ENCODE measurements at regions not wholly inside any gene's neighbourhood (a gene's known extent, or its start where the extent isn't known, plus 50 kb on each side); places are given as distances from the start of the nearest gene placed in this dataset.

- Histone ChIP-seq H2BK120ac (ENCODE audit: low read depth, low read length, poor library complexity, severe bottlenecking) (no peak overlapping the region), H3K18ac (ENCODE audit: insufficient read length, low read depth, low read length) (no peak overlapping the region), H2AK5ac (ENCODE audit: insufficient read length, low read length) (no peak overlapping the region), H2BK20ac (ENCODE audit: low read depth, low read length, poor library complexity, severe bottlenecking) (no peak overlapping the region), H3K56ac (ENCODE audit: insufficient read length, low read depth, low read length) (no peak overlapping the region), H3K27ac (ENCODE audit: insufficient read length, low read depth, low read length) (no peak overlapping the region), H2BK5ac (ENCODE audit: insufficient read length, low read length) (no peak overlapping the region), H2BK15ac (ENCODE audit: low read depth, low read length) (no peak overlapping the region), H4K91ac (ENCODE audit: insufficient read length, low read depth, low read length) (no peak overlapping the region), H3K4ac (ENCODE audit: low read depth, low read length) (no peak overlapping the region), H3K9ac (ENCODE audit: extremely low read depth, insufficient read length, low read length) (no peak overlapping the region), H3K23ac (ENCODE audit: insufficient read length, low read depth, low read length) (no peak overlapping the region), H3T11ph (ENCODE audit: low read length) (no peak overlapping the region), H2AFZ (ENCODE audit: low read length) (no peak overlapping the region), H2BK12ac (ENCODE audit: insufficient read length, low read depth, low read length) (no peak overlapping the region), H3K27me3 (ENCODE audit: insufficient read depth, low read length) (no peaks in the 10 kb centered on the region), H3K14ac (ENCODE audit: insufficient read depth, low read length) (no peak overlapping the region), H4K8ac (replicated peaks; ENCODE audit: insufficient read length, low read depth, low read length) (no peak overlapping the region), H3K4me2 (ENCODE audit: insufficient read depth, insufficient read length, low read length) (no peak overlapping the region), H3K9me3 (ENCODE audit: control insufficient read depth, low read depth, low read length) (no peaks in the 10 kb centered on the region), H4K20me1 (ENCODE audit: control insufficient read depth, insufficient read depth, insufficient read length) (no peaks in the 10 kb centered on the region), H4K5ac (ENCODE audit: insufficient read length, low read depth, low read length) (no peak overlapping the region), H3K79me1 (ENCODE audit: insufficient read depth, low read depth, low read length, poor library complexity, severe bottlenecking) (no peaks in the 10 kb centered on the region), H3K23me2 (ENCODE audit: insufficient read length, low read depth, low read length, poor library complexity, severe bottlenecking) (no peaks in the 10 kb centered on the region), H3K79me2 (ENCODE audit: insufficient read depth, low read length) (no peaks in the 10 kb centered on the region), H3K4me1 (ENCODE audit: insufficient read depth, low read length) (no peaks in the 10 kb centered on the region)
- no peaks in the 10 kb centered on the region for H3K4me1 Mint-ChIP-seq
- H3K27me3 Mint-ChIP-seq (ENCODE audit: low read depth), result no peaks in the 10 kb centered on the region; the same call in 1 of the 2 replicates
- TF ChIP-seq, protein P1, sequence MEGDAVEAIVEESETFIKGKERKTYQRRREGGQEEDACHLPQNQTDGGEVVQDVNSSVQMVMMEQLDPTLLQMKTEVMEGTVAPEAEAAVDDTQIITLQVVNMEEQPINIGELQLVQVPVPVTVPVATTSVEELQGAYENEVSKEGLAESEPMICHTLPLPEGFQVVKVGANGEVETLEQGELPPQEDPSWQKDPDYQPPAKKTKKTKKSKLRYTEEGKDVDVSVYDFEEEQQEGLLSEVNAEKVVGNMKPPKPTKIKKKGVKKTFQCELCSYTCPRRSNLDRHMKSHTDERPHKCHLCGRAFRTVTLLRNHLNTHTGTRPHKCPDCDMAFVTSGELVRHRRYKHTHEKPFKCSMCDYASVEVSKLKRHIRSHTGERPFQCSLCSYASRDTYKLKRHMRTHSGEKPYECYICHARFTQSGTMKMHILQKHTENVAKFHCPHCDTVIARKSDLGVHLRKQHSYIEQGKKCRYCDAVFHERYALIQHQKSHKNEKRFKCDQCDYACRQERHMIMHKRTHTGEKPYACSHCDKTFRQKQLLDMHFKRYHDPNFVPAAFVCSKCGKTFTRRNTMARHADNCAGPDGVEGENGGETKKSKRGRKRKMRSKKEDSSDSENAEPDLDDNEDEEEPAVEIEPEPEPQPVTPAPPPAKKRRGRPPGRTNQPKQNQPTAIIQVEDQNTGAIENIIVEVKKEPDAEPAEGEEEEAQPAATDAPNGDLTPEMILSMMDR (conservative IDR thresholded peaks at IDR 0.05), result no peak
- no CpG with 5 or more reads among the region's 1 CpG for WGBS (ENCODE audit: extremely low coverage, insufficient read length, low lambda C conversion rate)
- H3K4me3 Mint-ChIP-seq, result no peak overlapping the region
- no peak overlapping the region for H3K27ac Mint-ChIP-seq
- no peaks in the 10 kb centered on the region for H3K9me3 Mint-ChIP-seq
- DNase-seq, result no peak
- no peaks in the 10 kb centered on the region for H3K36me3 Mint-ChIP-seq (ENCODE audit: insufficient read depth in 1 of 3, low read depth in 3 of 3)
Observed at GRCh38 chr13:86313421-86313820, 514.2 kb upstream of the SLITRK6 start.

Measured in H9 (cell line).